Hepatocyte (in vitro differentiated cells): ENCODE measurements at regions not wholly inside any gene's neighbourhood (a gene's known extent, or its start where the extent isn't known, plus 50 kb on each side); places are given as distances from the start of the nearest gene placed in this dataset.
"Not testable (repeated sequence)": the region's sequence is repeated elsewhere in the genome, so short reads cannot be mapped to it uniquely, and the experiment has no call there.

ENCODE experiments used
- DNase-seq: peaks from one replicate; pipeline ENCODE4 v3.0.0-alpha.2; 2016; ENCODE audit warnings: low spot score
- H2AFZ ChIP-seq: fragments of 200-600 bp; sonication (generic); 2 replicates; pipeline ENCODE4 v1.6.0; 2016; ENCODE audit warnings: antibody characterized with exemption, mild to moderate bottlenecking
- H3K27ac ChIP-seq: fragments of 200-600 bp; sonication (generic); 2 replicates; pipeline ENCODE4 v1.5.1; 2016; ENCODE audit warnings: mild to moderate bottlenecking
- H3K27me3 ChIP-seq: fragments of 200-600 bp; sonication (generic); 2 replicates; pipeline ENCODE4 v1.6.1; 2016
- H3K36me3 ChIP-seq: fragments of 200-600 bp; sonication (generic); replicated peaks from 2 replicates; pipeline ENCODE4 v1.5.1; 2016; ENCODE audit warnings: low read depth; ENCODE audit not compliant: insufficient read depth
- H3K4me1 ChIP-seq: fragments of 200-600 bp; sonication (generic); 2 replicates; pipeline ENCODE4 v1.5.1; 2016; ENCODE audit warnings: mild to moderate bottlenecking, moderate library complexity; ENCODE audit not compliant: insufficient read depth
- H3K4me2 ChIP-seq: fragments of 200-600 bp; sonication (generic); 2 replicates; pipeline ENCODE4 v1.6.0; 2016
- H3K4me3 ChIP-seq: fragments of 200-600 bp; sonication (generic); 2 replicates; pipeline ENCODE4 v1.5.1; 2016; ENCODE audit warnings: mild to moderate bottlenecking
- H3K79me2 ChIP-seq: fragments of 200-600 bp; sonication (generic); 2 replicates; pipeline ENCODE4 v1.6.0; 2017; ENCODE audit warnings: mild to moderate bottlenecking
- H3K9me2 ChIP-seq: fragments of 200-600 bp; sonication (generic); replicated peaks from 2 replicates; pipeline ENCODE4 v1.6.0; 2017; ENCODE audit warnings: mild to moderate bottlenecking; ENCODE audit not compliant: insufficient read depth
- H3K9me3 ChIP-seq: fragments of 200-600 bp; sonication (generic); 2 replicates; pipeline ENCODE4 v1.5.1; 2016; ENCODE audit warnings: low read depth, mild to moderate bottlenecking
- H4K20me1 ChIP-seq: fragments of 200-600 bp; sonication (generic); 2 replicates; pipeline ENCODE4 v1.6.0; 2016; ENCODE audit warnings: mild to moderate bottlenecking; ENCODE audit not compliant: insufficient read depth, poor library complexity, severe bottlenecking
- EZH2 ChIP-seq: fragments of 200-600 bp; sonication (generic); IDR thresholded peaks from 2 replicates; pipeline ENCODE4 v1.6.1; 2016; ENCODE audit warnings: antibody characterized with exemption, mild to moderate bottlenecking, borderline replicate concordance
- EZH2phosphoT487 ChIP-seq: fragments of 200-600 bp; sonication (generic); IDR thresholded peaks from one replicate; pipeline ENCODE4 v1.6.1; 2018; ENCODE audit warnings: antibody characterized with exemption, mild to moderate bottlenecking, low read depth, moderate library complexity; ENCODE audit not compliant: unreplicated experiment, severe bottlenecking
- WGBS: methylation state at CpG from one replicate; pipeline ENCODE4 v1.1.6; 2016; ENCODE audit warnings: low lambda C conversion rate; ENCODE audit errors: missing lambda C conversion rate; 5-methylcytosine and 5-hydroxymethylcytosine counted together
- TF ChIP-seq, protein P1 (sequence below): fragments of 200-600 bp; sonication (generic); IDR thresholded peaks from 2 replicates; pipeline ENCODE4 v1.5.1; 2016; ENCODE audit warnings: antibody characterized with exemption, mild to moderate bottlenecking; ENCODE audit not compliant: poor library complexity

- Histone ChIP-seq H3K4me3 (no peak overlapping the region), H3K4me2 (no peak overlapping the region), H4K20me1 (no peaks in the 10 kb centered on the region), H3K9me2 (no peaks in the 10 kb centered on the region), H3K36me3 (no peaks in the 10 kb centered on the region), H3K27me3 (no peaks in the 10 kb centered on the region), H3K79me2 (no peaks in the 10 kb centered on the region), H3K27ac (no peak overlapping the region), H3K4me1 (no peaks in the 10 kb centered on the region), H2AFZ (no peak overlapping the region), H3K9me3 (no peaks in the 10 kb centered on the region)
- no peak for DNase-seq
- WGBS, result 85% methylated on average over 9 of the region's 9 CpGs
- TF ChIP-seq EZH2 (no peak), EZH2phosphoT487 (no peak)
- TF ChIP-seq, protein P1, sequence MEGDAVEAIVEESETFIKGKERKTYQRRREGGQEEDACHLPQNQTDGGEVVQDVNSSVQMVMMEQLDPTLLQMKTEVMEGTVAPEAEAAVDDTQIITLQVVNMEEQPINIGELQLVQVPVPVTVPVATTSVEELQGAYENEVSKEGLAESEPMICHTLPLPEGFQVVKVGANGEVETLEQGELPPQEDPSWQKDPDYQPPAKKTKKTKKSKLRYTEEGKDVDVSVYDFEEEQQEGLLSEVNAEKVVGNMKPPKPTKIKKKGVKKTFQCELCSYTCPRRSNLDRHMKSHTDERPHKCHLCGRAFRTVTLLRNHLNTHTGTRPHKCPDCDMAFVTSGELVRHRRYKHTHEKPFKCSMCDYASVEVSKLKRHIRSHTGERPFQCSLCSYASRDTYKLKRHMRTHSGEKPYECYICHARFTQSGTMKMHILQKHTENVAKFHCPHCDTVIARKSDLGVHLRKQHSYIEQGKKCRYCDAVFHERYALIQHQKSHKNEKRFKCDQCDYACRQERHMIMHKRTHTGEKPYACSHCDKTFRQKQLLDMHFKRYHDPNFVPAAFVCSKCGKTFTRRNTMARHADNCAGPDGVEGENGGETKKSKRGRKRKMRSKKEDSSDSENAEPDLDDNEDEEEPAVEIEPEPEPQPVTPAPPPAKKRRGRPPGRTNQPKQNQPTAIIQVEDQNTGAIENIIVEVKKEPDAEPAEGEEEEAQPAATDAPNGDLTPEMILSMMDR, result no peak
Measured at GRCh38 chr12:25394025-25394424, 143.3 kb upstream of the KRAS start.

DNA sequence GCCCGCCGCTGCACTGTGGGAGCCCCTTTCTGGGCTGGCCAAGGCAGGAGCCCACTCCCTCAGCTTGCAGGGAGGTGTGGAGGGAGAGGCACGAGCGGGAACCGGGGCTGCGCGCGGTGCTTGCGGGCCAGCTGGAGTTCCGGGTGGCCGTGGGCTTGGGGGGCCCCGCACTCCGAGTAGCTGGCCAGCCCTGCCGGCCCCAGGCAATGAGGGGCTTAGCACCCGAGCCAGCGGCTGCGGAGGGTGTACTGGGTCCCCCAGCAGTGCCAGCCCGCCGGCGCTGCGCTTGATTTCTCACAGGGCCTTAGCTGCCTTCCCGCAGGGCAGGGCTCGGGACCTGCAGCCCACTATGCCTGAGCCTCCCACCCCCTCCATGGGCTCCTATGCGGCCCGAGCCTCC lies 140.6 kb upstream of the KRAS start:
- not testable (repeated sequence) for H3K27me3 ChIP-seq, H3K4me2 ChIP-seq, H3K4me1 ChIP-seq, DNase-seq, H3K79me2 ChIP-seq, H3K4me3 ChIP-seq, H2AFZ ChIP-seq, H3K9me2 ChIP-seq, H4K20me1 ChIP-seq, H3K27ac ChIP-seq, H3K36me3 ChIP-seq, H3K9me3 ChIP-seq
- WGBS, result 98% methylated on average over 22 of the region's 25 CpGs

GRCh38 chr12:25388183-25388582 lies 137.5 kb upstream of the KRAS start:
- Histone ChIP-seq H3K27me3 (no peaks in the 10 kb centered on the region), H3K9me3 (no peaks in the 10 kb centered on the region), H3K36me3 (no peaks in the 10 kb centered on the region), H3K27ac (no peak overlapping the region), H3K4me1 (peaks cover 7% of the 10 kb centered on the region), H3K79me2 (no peaks in the 10 kb centered on the region), H4K20me1 (no peaks in the 10 kb centered on the region), H3K4me3 (no peak overlapping the region), H3K4me2 (no peak overlapping the region), H2AFZ (no peak overlapping the region), H3K9me2 (no peaks in the 10 kb centered on the region)
- TF ChIP-seq EZH2phosphoT487, result no peak
- TF ChIP-seq, protein P1, result no peak
- no peak for TF ChIP-seq EZH2
- DNase-seq, result no peak
- 68% methylated on average over 5 of the region's 5 CpGs for WGBS

DNA sequence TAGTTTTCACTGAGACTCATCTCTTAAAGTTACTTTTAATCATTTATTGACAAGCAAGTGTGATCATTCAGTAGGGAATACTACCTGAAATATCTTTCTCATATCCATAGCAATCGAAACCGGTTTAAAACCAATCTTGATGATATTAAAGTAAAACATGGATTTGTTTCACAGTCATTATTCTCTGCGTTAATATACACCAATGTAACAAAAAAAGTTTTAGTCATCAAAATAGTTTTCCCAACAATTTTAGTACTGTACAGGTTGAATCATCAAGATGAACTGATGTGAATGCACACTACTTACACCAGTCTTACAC lies 137.0 kb upstream of the KRAS start:
- no peaks in the 10 kb centered on the region for H4K20me1 ChIP-seq
- 83% methylated on average over 3 of the region's 3 CpGs for WGBS
- no peaks in the 10 kb centered on the region for H3K79me2 ChIP-seq
- no peaks in the 10 kb centered on the region for H3K27me3 ChIP-seq
- no peak for DNase-seq
- no peak overlapping the region for H2AFZ ChIP-seq
- peaks cover 7% of the 10 kb centered on the region for H3K4me1 ChIP-seq
- no peak overlapping the region for H3K27ac ChIP-seq
- TF ChIP-seq EZH2 (no peak), EZH2phosphoT487 (no peak)
- TF ChIP-seq, protein P1, result no peak
- H3K9me2 ChIP-seq, result no peaks in the 10 kb centered on the region
- H3K36me3 ChIP-seq, result no peaks in the 10 kb centered on the region
- H3K4me3 ChIP-seq, result no peak overlapping the region
- H3K4me2 ChIP-seq, result no peak overlapping the region
- H3K9me3 ChIP-seq, result no peaks in the 10 kb centered on the region
